ENCODE measurements at regions not wholly inside any gene's neighbourhood (a gene's known extent, or its start where the extent isn't known, plus 50 kb on each side); places are given as distances from the start of the nearest gene placed in this dataset.
"Not testable (repeated sequence)": the region's sequence is repeated elsewhere in the genome, so short reads cannot be mapped to it uniquely, and the experiment has no call there.

GRCh38 chr11:25776238-25776637, 555.7 kb upstream of the ANO3 start:
- no peak for DNase-seq (ENCODE audit: low read depth)
- in situ Hi-C loops (cut with HindIII; ENCODE audit: low pct_unique_long_range_greater_than_20kb, low sequenced_read_pairs) = no loop called here

GRCh38 chr11:25777343-25777742, 554.6 kb upstream of the ANO3 start:
- in situ Hi-C loops (cut with HindIII; ENCODE audit: low pct_unique_long_range_greater_than_20kb, low sequenced_read_pairs) = no loop called here
- DNase-seq (ENCODE audit: low read depth) = no peak

- DNase-seq (ENCODE audit: low read depth) = no peak
- in situ Hi-C loops (cut with HindIII; ENCODE audit: low pct_unique_long_range_greater_than_20kb, low sequenced_read_pairs) = no loop called here
Measured at GRCh38 chr11:25779033-25779432, 552.9 kb upstream of the ANO3 start.

- in situ Hi-C loops (cut with HindIII; ENCODE audit: low pct_unique_long_range_greater_than_20kb, low sequenced_read_pairs) = no loop called here
Measured at GRCh38 chr11:25787416-25787815, 544.5 kb upstream of the ANO3 start.

GRCh38 chr11:25790396-25790795, 541.5 kb upstream of the ANO3 start:
- in situ Hi-C loops (cut with HindIII; ENCODE audit: low pct_unique_long_range_greater_than_20kb, low sequenced_read_pairs) = no loop called here
- DNase-seq (ENCODE audit: low read depth) = no peak

More at GRCh38 chr11:25787416-25787815, 544.5 kb upstream of the ANO3 start:
- DNase-seq (ENCODE audit: low read depth) = no peak

GRCh38 chr11:25793637-25794036, 538.3 kb upstream of the ANO3 start:
- in situ Hi-C loops (cut with HindIII; ENCODE audit: low pct_unique_long_range_greater_than_20kb, low sequenced_read_pairs) = no loop called here
- no peak for DNase-seq (ENCODE audit: low read depth)

GRCh38 chr11:25794804-25795203, 537.1 kb upstream of the ANO3 start:
- in situ Hi-C loops (cut with HindIII; ENCODE audit: low pct_unique_long_range_greater_than_20kb, low sequenced_read_pairs) = no loop called here
- no peak for DNase-seq (ENCODE audit: low read depth)

- DNase-seq (ENCODE audit: low read depth) = no peak
- in situ Hi-C loops (cut with HindIII; ENCODE audit: low pct_unique_long_range_greater_than_20kb, low sequenced_read_pairs) = no loop called here
Measured at GRCh38 chr11:25816411-25816810, 515.5 kb upstream of the ANO3 start.

- DNase-seq (ENCODE audit: low read depth) = no peak
- in situ Hi-C loops (cut with HindIII; ENCODE audit: low pct_unique_long_range_greater_than_20kb, low sequenced_read_pairs) = no loop called here
Measured at GRCh38 chr11:25824688-25825087, 507.2 kb upstream of the ANO3 start.

- DNase-seq (ENCODE audit: low read depth); in situ Hi-C loops (cut with HindIII; ENCODE audit: low pct_unique_long_range_greater_than_20kb, low sequenced_read_pairs): not testable (repeated sequence)
Measured at GRCh38 chr11:25831485-25831884, 500.4 kb upstream of the ANO3 start.

- no peak for DNase-seq (ENCODE audit: low read depth)
- in situ Hi-C loops (cut with HindIII; ENCODE audit: low pct_unique_long_range_greater_than_20kb, low sequenced_read_pairs) = no loop called here
Measured at GRCh38 chr11:25838918-25839625, 492.9 kb upstream of the ANO3 start.

- no peak for DNase-seq (ENCODE audit: low read depth)
- in situ Hi-C loops (cut with HindIII; ENCODE audit: low pct_unique_long_range_greater_than_20kb, low sequenced_read_pairs) = no loop called here
Measured at GRCh38 chr11:25844811-25845210, 487.1 kb upstream of the ANO3 start.

GRCh38 chr11:25855916-25856315, 476.0 kb upstream of the ANO3 start:
- in situ Hi-C loops (cut with HindIII; ENCODE audit: low pct_unique_long_range_greater_than_20kb, low sequenced_read_pairs) = no loop called here
- no peak for DNase-seq (ENCODE audit: low read depth)

GRCh38 chr11:25859776-25860175, 472.2 kb upstream of the ANO3 start:
- in situ Hi-C loops (cut with HindIII; ENCODE audit: low pct_unique_long_range_greater_than_20kb, low sequenced_read_pairs) = no loop called here
- no peak for DNase-seq (ENCODE audit: low read depth)

GRCh38 chr11:25860677-25861450, 471.1 kb upstream of the ANO3 start:
- DNase-seq (ENCODE audit: low read depth) = no peak
- in situ Hi-C loops (cut with HindIII; ENCODE audit: low pct_unique_long_range_greater_than_20kb, low sequenced_read_pairs) = no loop called here

- in situ Hi-C loops (cut with HindIII; ENCODE audit: low pct_unique_long_range_greater_than_20kb, low sequenced_read_pairs) = no loop called here
- DNase-seq (ENCODE audit: low read depth) = no peak
Measured at GRCh38 chr11:25862159-25862558, 469.8 kb upstream of the ANO3 start.

- DNase-seq (ENCODE audit: low read depth) = no peak
- in situ Hi-C loops (cut with HindIII; ENCODE audit: low pct_unique_long_range_greater_than_20kb, low sequenced_read_pairs) = no loop called here
Measured at GRCh38 chr11:25863986-25864385, 467.9 kb upstream of the ANO3 start.

- in situ Hi-C loops (cut with HindIII; ENCODE audit: low pct_unique_long_range_greater_than_20kb, low sequenced_read_pairs) = no loop called here
- DNase-seq (ENCODE audit: low read depth) = no peak
Measured at GRCh38 chr11:25876456-25876965, 455.4 kb upstream of the ANO3 start.

- in situ Hi-C loops (cut with HindIII; ENCODE audit: low pct_unique_long_range_greater_than_20kb, low sequenced_read_pairs) = no loop called here
Measured at GRCh38 chr11:25886036-25886435, 445.9 kb upstream of the ANO3 start.

More at GRCh38 chr11:25886036-25886435, 445.9 kb upstream of the ANO3 start:
- no peak for DNase-seq (ENCODE audit: low read depth)
